ENCODE measurements at regions not wholly inside any gene's neighbourhood (a gene's known extent, or its start where the extent isn't known, plus 50 kb on each side); places are given as distances from the start of the nearest gene placed in this dataset.
"Not testable (repeated sequence)": the region's sequence is repeated elsewhere in the genome, so short reads cannot be mapped to it uniquely, and the experiment has no call there.

GRCh38 chr19:56980906-56981305, 138.9 kb upstream of the USP29 start:
- TF ChIP-seq CTCF (conservative IDR thresholded peaks at IDR 0.05): no peak
- Mint-ChIP-seq H3K36me3 (ENCODE audit: low read depth) (peaks cover 12% of the 10 kb centered on the region), H3K27me3 (ENCODE audit: low read depth) (no peaks in the 10 kb centered on the region), H3K4me1 (no peaks in the 10 kb centered on the region), H3K9me3 (peaks cover 26% of the 10 kb centered on the region), H3K4me3 (no peak overlapping the region), H3K27ac (ENCODE audit: unreplicated experiment) (no peak overlapping the region)
- DNase-seq (ENCODE audit: low read depth, low spot score): no peak

GRCh38 chr19:56981440-56981839, 138.3 kb upstream of the USP29 start:
- not testable (repeated sequence) for H3K27me3 Mint-ChIP-seq (ENCODE audit: low read depth); H3K4me3 Mint-ChIP-seq; DNase-seq (ENCODE audit: low read depth, low spot score); H3K27ac Mint-ChIP-seq (ENCODE audit: unreplicated experiment); H3K4me1 Mint-ChIP-seq
- peaks cover 12% of the 10 kb centered on the region for H3K36me3 Mint-ChIP-seq (ENCODE audit: low read depth)
- peaks cover 29% of the 10 kb centered on the region for H3K9me3 Mint-ChIP-seq

- H3K27ac Mint-ChIP-seq (ENCODE audit: unreplicated experiment): no peak overlapping the region
- H3K9me3 Mint-ChIP-seq: peaks cover 21% of the 10 kb centered on the region
- no peak for TF ChIP-seq CTCF (conservative IDR thresholded peaks at IDR 0.05)
- H3K4me1 Mint-ChIP-seq: no peaks in the 10 kb centered on the region
- DNase-seq (ENCODE audit: low read depth, low spot score): no peak
- H3K36me3 Mint-ChIP-seq (ENCODE audit: low read depth): peaks cover 7% of the 10 kb centered on the region
- no peaks in the 10 kb centered on the region for H3K27me3 Mint-ChIP-seq (ENCODE audit: low read depth)
- no peak overlapping the region for H3K4me3 Mint-ChIP-seq
Observed at GRCh38 chr19:56983171-56983570, 136.6 kb upstream of the USP29 start.

DNA sequence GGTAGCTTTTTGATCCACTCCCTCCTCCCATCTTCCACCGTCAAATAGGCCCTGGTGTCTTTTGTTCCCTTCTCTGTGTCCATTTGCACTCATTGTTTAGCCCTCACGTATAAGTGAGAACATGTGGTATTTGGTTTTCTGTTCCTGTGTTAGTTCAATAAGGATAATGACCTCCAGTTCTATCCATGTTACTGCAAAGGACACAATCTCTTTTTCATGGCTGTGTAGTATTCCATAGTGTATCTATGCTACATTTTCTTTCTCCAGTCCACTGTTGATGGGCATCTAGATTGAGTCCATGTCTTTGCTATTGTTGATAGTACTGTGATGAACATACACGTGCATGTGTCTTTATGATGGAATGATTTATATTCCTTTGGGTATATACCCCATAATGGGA, 136.0 kb upstream of the USP29 start:
- H3K27ac Mint-ChIP-seq (ENCODE audit: unreplicated experiment): no peak overlapping the region
- DNase-seq (ENCODE audit: low read depth, low spot score): no peak
- H3K9me3 Mint-ChIP-seq: peaks cover 21% of the 10 kb centered on the region
- no peaks in the 10 kb centered on the region for H3K4me1 Mint-ChIP-seq
- no peak overlapping the region for H3K4me3 Mint-ChIP-seq
- H3K36me3 Mint-ChIP-seq (ENCODE audit: low read depth): peaks cover 7% of the 10 kb centered on the region
- TF ChIP-seq CTCF (conservative IDR thresholded peaks at IDR 0.05): no peak
- no peaks in the 10 kb centered on the region for H3K27me3 Mint-ChIP-seq (ENCODE audit: low read depth)

DNA sequence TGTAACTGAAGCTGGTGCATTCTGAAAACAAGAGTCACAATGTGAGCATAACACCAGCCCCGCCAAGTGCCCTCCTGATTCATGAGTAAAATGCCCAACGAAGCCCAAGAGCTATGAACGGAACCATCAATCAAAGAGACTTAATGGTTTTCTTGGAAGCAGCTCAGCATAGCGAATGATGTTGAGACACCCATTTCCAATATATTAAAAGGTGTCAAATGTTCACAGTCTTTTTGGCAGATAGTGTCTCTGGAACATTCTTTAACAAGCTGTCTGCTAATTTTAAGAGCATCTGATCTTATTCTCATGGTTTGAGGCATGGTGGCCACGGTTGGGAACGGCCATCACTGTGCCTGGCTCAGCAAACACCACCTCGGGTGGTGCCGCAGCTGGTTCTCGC, 133.4 kb upstream of the USP29 start:
- H3K4me3 Mint-ChIP-seq: no peak overlapping the region
- no peaks in the 10 kb centered on the region for H3K27me3 Mint-ChIP-seq (ENCODE audit: low read depth)
- H3K9me3 Mint-ChIP-seq: peaks cover 22% of the 10 kb centered on the region
- no peaks in the 10 kb centered on the region for H3K4me1 Mint-ChIP-seq
- TF ChIP-seq CTCF (conservative IDR thresholded peaks at IDR 0.05): no peak
- H3K36me3 Mint-ChIP-seq (ENCODE audit: low read depth): peaks cover 12% of the 10 kb centered on the region
- no peak for DNase-seq (ENCODE audit: low read depth, low spot score)
- no peak overlapping the region for H3K27ac Mint-ChIP-seq (ENCODE audit: unreplicated experiment)

- H3K4me3 Mint-ChIP-seq: no peak overlapping the region
- no peaks in the 10 kb centered on the region for H3K27me3 Mint-ChIP-seq (ENCODE audit: low read depth)
- peaks cover 14% of the 10 kb centered on the region for H3K36me3 Mint-ChIP-seq (ENCODE audit: low read depth)
- no peak for TF ChIP-seq CTCF (conservative IDR thresholded peaks at IDR 0.05)
- DNase-seq (ENCODE audit: low read depth, low spot score): no peak
- peaks cover 21% of the 10 kb centered on the region for H3K9me3 Mint-ChIP-seq
- H3K4me1 Mint-ChIP-seq: no peaks in the 10 kb centered on the region
- H3K27ac Mint-ChIP-seq (ENCODE audit: unreplicated experiment): no peak overlapping the region
Observed at GRCh38 chr19:56987184-56987583, 132.6 kb upstream of the USP29 start.

Measured in neural crest cell (in vitro differentiated cells).